ENCODE measurements at regions not wholly inside any gene's neighbourhood (a gene's known extent, or its start where the extent isn't known, plus 50 kb on each side); places are given as distances from the start of the nearest gene placed in this dataset.

DNA sequence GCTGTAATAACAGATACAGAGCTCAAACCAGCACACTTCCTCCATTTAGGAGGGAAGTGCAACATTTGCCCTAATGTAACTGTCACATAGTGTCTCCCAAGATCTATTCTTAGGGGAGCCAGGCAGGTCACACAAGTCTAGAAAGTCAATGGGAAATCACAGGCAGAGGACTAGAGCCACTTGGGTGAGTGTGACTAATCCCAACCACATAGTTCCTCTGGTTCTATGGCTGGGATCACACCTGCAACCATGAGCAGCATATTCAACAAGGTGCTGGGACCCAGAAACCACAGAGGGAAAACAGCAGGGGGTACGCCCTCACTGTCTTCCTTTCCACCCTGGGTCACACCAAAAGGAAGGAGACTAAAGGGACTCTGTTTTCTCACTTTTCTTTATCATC lies 66.8 kb upstream of the TACR3 start:
- no peaks in the 10 kb centered on the region for H3K4me1 ChIP-seq (ENCODE audit: control insufficient read depth in 1 of 2, low read depth in 2 of 2)

DNA sequence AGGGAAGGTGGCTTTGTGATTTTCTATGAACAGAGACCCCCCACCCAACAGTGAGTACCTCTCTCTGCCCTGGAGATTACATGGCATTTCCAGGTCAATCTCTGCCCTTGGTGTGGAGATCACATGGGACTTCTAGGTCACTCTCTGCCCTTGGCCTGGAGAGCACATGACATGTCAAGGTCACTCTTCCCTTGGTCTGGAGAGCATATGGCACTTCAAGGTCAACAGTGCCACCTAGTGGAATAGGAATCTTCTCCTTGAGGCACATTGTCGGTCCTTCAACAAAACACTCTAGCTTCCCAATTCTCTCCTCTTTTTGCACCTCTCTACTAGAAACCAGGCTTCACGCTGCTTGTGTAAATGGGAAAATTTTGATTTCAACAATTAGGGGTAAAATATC lies 66.2 kb upstream of the TACR3 start:
- no peaks in the 10 kb centered on the region for H3K4me1 ChIP-seq (ENCODE audit: control insufficient read depth in 1 of 2, low read depth in 2 of 2)
- TF ChIP-seq, protein P1, sequence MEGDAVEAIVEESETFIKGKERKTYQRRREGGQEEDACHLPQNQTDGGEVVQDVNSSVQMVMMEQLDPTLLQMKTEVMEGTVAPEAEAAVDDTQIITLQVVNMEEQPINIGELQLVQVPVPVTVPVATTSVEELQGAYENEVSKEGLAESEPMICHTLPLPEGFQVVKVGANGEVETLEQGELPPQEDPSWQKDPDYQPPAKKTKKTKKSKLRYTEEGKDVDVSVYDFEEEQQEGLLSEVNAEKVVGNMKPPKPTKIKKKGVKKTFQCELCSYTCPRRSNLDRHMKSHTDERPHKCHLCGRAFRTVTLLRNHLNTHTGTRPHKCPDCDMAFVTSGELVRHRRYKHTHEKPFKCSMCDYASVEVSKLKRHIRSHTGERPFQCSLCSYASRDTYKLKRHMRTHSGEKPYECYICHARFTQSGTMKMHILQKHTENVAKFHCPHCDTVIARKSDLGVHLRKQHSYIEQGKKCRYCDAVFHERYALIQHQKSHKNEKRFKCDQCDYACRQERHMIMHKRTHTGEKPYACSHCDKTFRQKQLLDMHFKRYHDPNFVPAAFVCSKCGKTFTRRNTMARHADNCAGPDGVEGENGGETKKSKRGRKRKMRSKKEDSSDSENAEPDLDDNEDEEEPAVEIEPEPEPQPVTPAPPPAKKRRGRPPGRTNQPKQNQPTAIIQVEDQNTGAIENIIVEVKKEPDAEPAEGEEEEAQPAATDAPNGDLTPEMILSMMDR (IDR thresholded peaks at IDR 0.05), result no peak
- no peaks in the 10 kb centered on the region for H3K27me3 ChIP-seq (replicated peaks; ENCODE audit: insufficient read depth)
- H3K9me3 ChIP-seq, result no peaks in the 10 kb centered on the region
- DNase-seq (ENCODE audit: low spot score) (no peak), ATAC-seq (ENCODE audit: insufficient number of reproducible peaks, low FRiP score, low read depth) (no peak)
- no peak overlapping the region for H3K27ac ChIP-seq
- H3K4me3 ChIP-seq, result no peak overlapping the region
- H3K36me3 ChIP-seq, result no peaks in the 10 kb centered on the region

More for the DNA sequence above, 66.8 kb upstream of the TACR3 start:
- Histone ChIP-seq H3K27me3 (replicated peaks; ENCODE audit: insufficient read depth) (no peaks in the 10 kb centered on the region), H3K27ac (no peak overlapping the region), H3K4me3 (no peak overlapping the region), H3K36me3 (no peaks in the 10 kb centered on the region), H3K9me3 (no peaks in the 10 kb centered on the region)
- ATAC-seq (ENCODE audit: insufficient number of reproducible peaks, low FRiP score, low read depth) (no peak), DNase-seq (ENCODE audit: low spot score) (no peak)
- TF ChIP-seq, protein P1 (IDR thresholded peaks at IDR 0.05), result no peak

DNA sequence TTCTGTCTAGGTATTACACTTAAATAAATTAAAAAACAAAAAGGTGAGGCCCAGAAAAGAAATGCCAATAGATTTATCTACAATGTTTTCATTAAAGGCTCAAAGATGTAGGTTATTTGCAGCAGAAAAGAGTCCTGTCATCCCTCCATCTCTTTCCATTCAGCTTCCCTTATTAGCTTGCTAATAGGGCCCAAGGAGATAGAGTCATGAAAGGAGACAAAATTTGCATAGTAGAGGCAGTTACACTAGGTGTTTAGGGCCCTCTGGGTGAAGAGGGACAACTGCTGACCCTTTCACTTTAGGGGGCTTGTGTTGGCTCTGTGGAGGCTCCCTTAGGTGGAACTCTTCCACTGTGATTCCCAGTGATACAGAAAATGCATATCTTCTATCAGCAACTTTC lies 58.4 kb upstream of the TACR3 start:
- Histone ChIP-seq H3K4me3 (no peak overlapping the region), H3K36me3 (no peaks in the 10 kb centered on the region), H3K4me1 (ENCODE audit: control insufficient read depth in 1 of 2, low read depth in 2 of 2) (no peaks in the 10 kb centered on the region), H3K27me3 (replicated peaks; ENCODE audit: insufficient read depth) (no peaks in the 10 kb centered on the region), H3K27ac (no peak overlapping the region), H3K9me3 (no peaks in the 10 kb centered on the region)
- DNase-seq (ENCODE audit: low spot score), result no peak
- ATAC-seq (ENCODE audit: insufficient number of reproducible peaks, low FRiP score, low read depth), result no peak
- TF ChIP-seq, protein P1 (IDR thresholded peaks at IDR 0.05), result no peak

DNA sequence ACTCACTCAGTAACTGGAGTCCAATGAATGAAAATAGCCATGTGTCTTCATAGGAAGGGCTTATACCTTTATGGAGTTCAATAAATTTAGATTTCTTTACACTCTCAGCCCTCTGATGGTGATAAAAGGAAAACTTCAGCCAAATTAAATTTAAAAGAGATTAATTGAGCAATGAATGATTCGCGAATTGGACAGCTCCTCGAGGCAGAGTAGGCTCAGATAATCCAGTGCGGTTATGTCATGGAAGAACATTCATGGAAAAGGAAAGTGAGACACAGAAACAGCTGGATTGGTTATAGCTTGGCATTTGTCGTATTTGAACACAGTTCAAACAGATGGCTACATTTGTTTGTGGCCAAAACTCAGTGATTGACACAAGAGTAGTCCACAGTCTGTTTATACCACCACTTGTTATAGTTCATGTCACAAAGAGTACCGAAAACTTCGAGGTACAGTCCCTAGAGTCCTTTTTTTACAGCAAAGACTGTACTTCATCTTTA lies 54.6 kb upstream of the TACR3 start:
- DNase-seq (ENCODE audit: low spot score), result no peak
- H3K4me3 ChIP-seq, result no peak overlapping the region
- H3K36me3 ChIP-seq, result no peaks in the 10 kb centered on the region
- ATAC-seq (ENCODE audit: insufficient number of reproducible peaks, low FRiP score, low read depth), result no peak
- H3K27me3 ChIP-seq (replicated peaks; ENCODE audit: insufficient read depth), result no peaks in the 10 kb centered on the region
- H3K9me3 ChIP-seq, result no peaks in the 10 kb centered on the region
- no peak overlapping the region for H3K27ac ChIP-seq
- TF ChIP-seq, protein P1 (IDR thresholded peaks at IDR 0.05), result no peak
- no peaks in the 10 kb centered on the region for H3K4me1 ChIP-seq (ENCODE audit: control insufficient read depth in 1 of 2, low read depth in 2 of 2)

DNA sequence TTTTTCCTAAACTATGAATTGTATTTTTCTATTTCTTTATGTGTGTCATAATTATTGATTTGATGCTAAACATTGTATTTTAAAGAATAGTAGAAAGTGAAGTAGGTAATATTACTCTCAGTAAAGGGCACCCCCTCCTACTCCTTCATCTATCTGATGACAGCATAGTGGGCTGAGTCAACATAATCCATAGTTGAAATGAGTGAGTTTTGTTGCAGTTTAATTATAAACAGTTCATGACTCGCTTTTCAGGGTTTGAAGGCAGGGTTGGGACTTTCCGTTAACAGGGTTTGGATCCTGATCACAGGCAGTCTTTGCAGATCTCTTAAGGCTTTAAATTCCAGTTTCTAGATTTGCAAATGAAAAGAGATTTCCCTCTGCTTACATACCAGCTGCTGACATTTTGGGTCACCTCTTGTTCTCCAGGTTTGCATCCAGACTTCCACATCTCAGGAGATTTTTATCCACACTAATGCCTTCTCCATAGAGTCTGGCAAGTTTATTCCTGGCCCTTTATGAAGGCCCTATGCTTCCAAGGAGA lies 54.0 kb upstream of the TACR3 start:
- no peaks in the 10 kb centered on the region for H3K27me3 ChIP-seq (replicated peaks; ENCODE audit: insufficient read depth)
- no peaks in the 10 kb centered on the region for H3K9me3 ChIP-seq
- no peak for DNase-seq (ENCODE audit: low spot score)
- no peak overlapping the region for H3K4me3 ChIP-seq
- no peaks in the 10 kb centered on the region for H3K4me1 ChIP-seq (ENCODE audit: control insufficient read depth in 1 of 2, low read depth in 2 of 2)
- TF ChIP-seq, protein P1 (IDR thresholded peaks at IDR 0.05), result no peak
- no peak for ATAC-seq (ENCODE audit: insufficient number of reproducible peaks, low FRiP score, low read depth)
- H3K27ac ChIP-seq, result no peak overlapping the region
- no peaks in the 10 kb centered on the region for H3K36me3 ChIP-seq

Data from thoracic aorta (tissue), 2 donors.